Caki2 (cell line): ENCODE measurements at regions not wholly inside any gene's neighbourhood (a gene's known extent, or its start where the extent isn't known, plus 50 kb on each side); places are given as distances from the start of the nearest gene placed in this dataset.

Source experiments
- DNase-seq: peaks from one replicate; pipeline ENCODE4 v3.0.0-alpha.2; 2015; ENCODE audit warnings: low read depth
- in situ Hi-C: cut with HindIII; loops from 2 replicates; pipeline ENCODE4 v1.10.0; 2016; ENCODE audit warnings: low sequenced_read_pairs, low pct_unique_long_range_greater_than_20kb, mixed read lengths

- in situ Hi-C loops: no loop called here
- DNase-seq: no peak
Measured at GRCh38 chr10:55369670-55370420, 568.8 kb upstream of the PCDH15 start.

- in situ Hi-C loops: no loop called here
Measured at GRCh38 chr10:55368467-55368866, 567.4 kb upstream of the PCDH15 start.

GRCh38 chr10:55367555-55367954 is 566.5 kb upstream of the PCDH15 start:
- no peak for DNase-seq
- in situ Hi-C loops: no loop called here

More at GRCh38 chr10:55368467-55368866, 567.4 kb upstream of the PCDH15 start:
- no peak for DNase-seq

- in situ Hi-C loops: no loop called here
- no peak for DNase-seq
Measured at GRCh38 chr10:55358539-55358938, 557.5 kb upstream of the PCDH15 start.

GRCh38 chr10:55353414-55353813 is 552.4 kb upstream of the PCDH15 start:
- DNase-seq: no peak
- in situ Hi-C loops: no loop called here

- in situ Hi-C loops: no loop called here
- DNase-seq: no peak
Measured at GRCh38 chr10:55351431-55351830, 550.4 kb upstream of the PCDH15 start.

GRCh38 chr10:55348534-55348933 is 547.5 kb upstream of the PCDH15 start:
- DNase-seq: no peak
- in situ Hi-C loops: no loop called here

- DNase-seq: no peak
- in situ Hi-C loops: no loop called here
Measured at GRCh38 chr10:55330486-55330885, 529.5 kb upstream of the PCDH15 start.

- in situ Hi-C loops: no loop called here
- DNase-seq: no peak
Measured at GRCh38 chr10:55329796-55330195, 528.8 kb upstream of the PCDH15 start.

GRCh38 chr10:55320187-55320700 is 519.2 kb upstream of the PCDH15 start:
- no peak for DNase-seq
- in situ Hi-C loops: no loop called here

GRCh38 chr10:55311848-55312635 is 511.0 kb upstream of the PCDH15 start:
- DNase-seq: no peak

GRCh38 chr10:55310143-55310542 is 509.1 kb upstream of the PCDH15 start:
- in situ Hi-C loops: no loop called here
- no peak for DNase-seq

More at GRCh38 chr10:55311848-55312635, 511.0 kb upstream of the PCDH15 start:
- in situ Hi-C loops: no loop called here

GRCh38 chr10:55305285-55305684 is 504.3 kb upstream of the PCDH15 start:
- no peak for DNase-seq
- in situ Hi-C loops: no loop called here

GRCh38 chr10:55287346-55287745 is 486.3 kb upstream of the PCDH15 start:
- DNase-seq: no peak

GRCh38 chr10:55283031-55283430 is 482.0 kb upstream of the PCDH15 start:
- in situ Hi-C loops: no loop called here
- no peak for DNase-seq

More at GRCh38 chr10:55287346-55287745, 486.3 kb upstream of the PCDH15 start:
- in situ Hi-C loops: no loop called here

- DNase-seq: no peak
- in situ Hi-C loops: no loop called here
Measured at GRCh38 chr10:55280696-55281095, 479.7 kb upstream of the PCDH15 start.

- no peak for DNase-seq
- in situ Hi-C loops: no loop called here
Measured at GRCh38 chr10:55277549-55277948, 476.5 kb upstream of the PCDH15 start.

- in situ Hi-C loops: no loop called here
- no peak for DNase-seq
Measured at GRCh38 chr10:55274367-55274766, 473.3 kb upstream of the PCDH15 start.

GRCh38 chr10:55273946-55274345 is 472.9 kb upstream of the PCDH15 start:
- DNase-seq: no peak

More at GRCh38 chr10:55273946-55274345, 472.9 kb upstream of the PCDH15 start:
- in situ Hi-C loops: no loop called here
